ENCODE measurements at regions not wholly inside any gene's neighbourhood (a gene's known extent, or its start where the extent isn't known, plus 50 kb on each side); places are given as distances from the start of the nearest gene placed in this dataset.
A peak's percentile ranks its signal among the peaks of the same experiment; 100 is the strongest.

DNA sequence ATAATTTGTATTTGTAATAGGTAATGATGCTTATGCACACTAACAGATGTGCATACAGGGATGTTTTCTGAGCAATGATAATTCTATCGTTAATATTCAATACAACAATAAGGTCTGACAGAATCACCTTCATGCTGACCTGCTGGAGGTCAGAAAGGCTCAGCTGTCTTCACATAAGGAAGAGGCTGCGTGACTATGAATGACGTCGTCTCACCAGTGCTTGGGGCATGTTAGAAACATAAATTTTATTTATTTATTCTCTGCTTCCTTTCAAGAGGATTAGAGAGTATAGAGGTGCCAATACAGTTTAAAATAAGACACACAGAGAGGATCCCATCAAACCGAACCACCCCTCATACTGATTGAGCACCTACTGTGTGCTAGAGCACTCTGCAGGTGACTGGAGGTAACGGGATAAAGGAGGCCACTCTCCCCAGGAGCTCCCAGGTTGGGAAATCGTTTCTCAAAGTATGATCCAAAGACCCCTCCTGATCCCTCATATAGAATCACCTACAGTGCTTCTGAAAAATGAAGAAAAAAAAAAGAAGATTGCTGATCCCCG, 265.6 kb upstream of the NPVF start:
- TF ChIP-seq CTCF (IDR thresholded peaks at IDR 0.05): no peak
- Mint-ChIP-seq H3K4me1 (ENCODE audit: low read depth) (peaks cover 8% of the 10 kb centered on the region), H3K27me3 (no peaks in the 10 kb centered on the region), H3K36me3 (ENCODE audit: low read depth) (no peaks in the 10 kb centered on the region), H3K9me3 (no peaks in the 10 kb centered on the region), H3K27ac (no peak overlapping the region), H3K4me3 (no peak overlapping the region)
- DNase-seq (no peak), ATAC-seq (no peak)
- ChIA-PET POLR2A (no interaction called here), CTCF (no interaction called here)
- intact Hi-C loops (cut with micrococcal nuclease): no loop called here

GRCh38 chr7:25494896-25495295, 266.6 kb upstream of the NPVF start:
- H3K4me1 Mint-ChIP-seq (ENCODE audit: low read depth): peaks cover 8% of the 10 kb centered on the region
- no peak overlapping the region for H3K27ac Mint-ChIP-seq
- DNase-seq (no peak), ATAC-seq (no peak)
- CTCF ChIA-PET: no interaction called here
- POLR2A ChIA-PET: no interaction called here
- H3K27me3 Mint-ChIP-seq: no peaks in the 10 kb centered on the region
- intact Hi-C loops (cut with micrococcal nuclease): no loop called here
- H3K36me3 Mint-ChIP-seq (ENCODE audit: low read depth): no peaks in the 10 kb centered on the region
- no peaks in the 10 kb centered on the region for H3K9me3 Mint-ChIP-seq
- H3K4me3 Mint-ChIP-seq: no peak overlapping the region
- TF ChIP-seq CTCF (IDR thresholded peaks at IDR 0.05): no peak

DNA sequence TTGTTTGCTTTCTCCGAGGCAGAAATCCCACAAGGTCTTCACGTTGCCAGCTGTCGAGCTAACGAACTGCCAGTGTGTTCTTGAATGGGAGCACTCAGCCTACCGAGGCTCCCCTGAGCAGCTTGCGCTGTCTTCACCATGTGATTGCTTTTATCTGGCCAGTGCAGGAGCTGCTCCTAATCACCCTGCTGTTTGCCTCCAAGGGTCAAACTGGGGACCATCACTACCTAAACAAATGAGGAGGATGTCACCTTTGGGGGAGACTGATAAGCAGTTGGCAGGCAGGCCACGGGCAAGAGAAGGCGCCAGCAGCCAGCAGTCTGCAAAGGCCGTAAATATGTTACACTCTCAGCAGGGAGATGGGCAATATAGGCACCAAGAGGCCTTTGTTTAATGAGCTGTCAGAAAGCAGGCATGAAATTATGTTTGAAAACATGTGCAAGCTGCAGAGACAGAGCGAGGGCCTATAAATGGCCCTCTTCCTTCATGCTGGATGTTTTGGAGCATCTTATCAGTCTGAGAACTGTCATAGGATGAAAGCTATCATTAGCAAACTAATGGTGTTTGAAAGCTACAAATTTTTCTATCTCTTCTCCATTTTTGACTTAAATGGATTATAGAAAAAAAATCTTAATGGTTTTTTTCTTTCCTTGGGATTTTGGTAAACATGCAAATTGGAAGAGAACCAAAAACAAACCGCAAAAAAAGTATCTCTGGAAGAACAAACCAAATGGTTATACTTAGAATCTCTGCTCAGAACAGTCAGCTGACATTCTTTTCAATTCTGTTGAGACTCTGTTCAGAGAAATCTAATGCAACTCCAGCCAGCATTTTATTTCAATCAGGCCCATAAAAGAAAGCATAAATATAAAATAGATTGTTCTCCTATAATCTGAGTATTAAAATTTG, 267.3 kb upstream of the NPVF start:
- H3K4me3 Mint-ChIP-seq: no peak overlapping the region
- intact Hi-C loops (cut with micrococcal nuclease): no loop called here
- ATAC-seq (no peak), DNase-seq (no peak)
- CTCF ChIA-PET: interaction anchor here (1.3 kb wide), 1 partner anchor 356 kb away, joined by 3 read pairs; no protein-coding TSS in a partner anchor
- H3K27me3 Mint-ChIP-seq: no peaks in the 10 kb centered on the region
- H3K27ac Mint-ChIP-seq: no peak overlapping the region
- TF ChIP-seq CTCF (IDR thresholded peaks at IDR 0.05): no peak
- no peaks in the 10 kb centered on the region for H3K9me3 Mint-ChIP-seq
- POLR2A ChIA-PET: no interaction called here
- H3K36me3 Mint-ChIP-seq (ENCODE audit: low read depth): no peaks in the 10 kb centered on the region
- H3K4me1 Mint-ChIP-seq (ENCODE audit: low read depth): peaks cover 8% of the 10 kb centered on the region

- intact Hi-C loops (cut with micrococcal nuclease): no loop called here
- ATAC-seq (no peak), DNase-seq (peak; percentile 3)
- ChIA-PET CTCF (interaction anchor here (1.3 kb wide), 1 partner anchor 355 kb away, joined by 3 read pairs; no protein-coding TSS in a partner anchor), POLR2A (no interaction called here)
- Mint-ChIP-seq H3K4me3 (peak overlapping the region; percentile 58), H3K9me3 (no peaks in the 10 kb centered on the region), H3K36me3 (ENCODE audit: low read depth) (no peaks in the 10 kb centered on the region), H3K27me3 (no peaks in the 10 kb centered on the region), H3K4me1 (ENCODE audit: low read depth) (peaks cover 8% of the 10 kb centered on the region), H3K27ac (peak overlapping the region; percentile 76)
- no peak for TF ChIP-seq CTCF (IDR thresholded peaks at IDR 0.05)
These were observed 268.4 kb upstream of the NPVF start for GRCh38 chr7:25496476-25497368.

Measured in activated CD8-positive, alpha-beta T cell treated with anti-CD3 and anti-CD28 coated beads for 36 hours (primary cell).